Mesothelial cell of epicardium (in vitro differentiated cells): ENCODE measurements at regions not wholly inside any gene's neighbourhood (a gene's known extent, or its start where the extent isn't known, plus 50 kb on each side); places are given as distances from the start of the nearest gene placed in this dataset.
"Not testable (repeated sequence)": the region's sequence is repeated elsewhere in the genome, so short reads cannot be mapped to it uniquely, and the experiment has no call there.

ENCODE experiments used
- DNase-seq, 2 experiments: peaks; one replicate each; pipeline ENCODE4 v3.0.0; 2021; ENCODE audit warnings: low spot score in 2 of 2; ENCODE audit not compliant: unreplicated experiment in 2 of 2
- H3K27ac Mint-ChIP-seq: 2 replicates; pipeline ENCODE4 v1.8.0; 2021; ENCODE audit warnings: mixed read lengths
- H3K27me3 Mint-ChIP-seq: 2 replicates; pipeline ENCODE4 v1.8.0; 2021; ENCODE audit warnings: low read depth, mixed read lengths
- H3K36me3 Mint-ChIP-seq: 2 replicates; pipeline ENCODE4 v1.8.0; 2021; ENCODE audit warnings: mixed read lengths
- H3K4me1 Mint-ChIP-seq: 2 replicates; pipeline ENCODE4 v1.8.0; 2021; ENCODE audit warnings: mixed read lengths
- H3K4me3 Mint-ChIP-seq: 2 replicates; pipeline ENCODE4 v1.8.0; 2021; ENCODE audit warnings: mild to moderate bottlenecking, moderate library complexity, mixed read lengths
- H3K9me3 Mint-ChIP-seq: 2 replicates; pipeline ENCODE4 v1.8.0; 2021; ENCODE audit warnings: mixed read lengths
- CTCF ChIP-seq: fragments of 200-600 bp; sonication (generic); IDR thresholded peaks from one replicate; pipeline ENCODE4 v1.5.0; 2021; ENCODE audit warnings: antibody characterized with exemption; ENCODE audit not compliant: unreplicated experiment

GRCh38 chr1:29409616-29410015 lies 173.3 kb downstream of the PTPRU start:
- no peak for TF ChIP-seq CTCF
- H3K9me3 Mint-ChIP-seq: no peaks in the 10 kb centered on the region
- peaks cover 2% of the 10 kb centered on the region for H3K4me1 Mint-ChIP-seq
- H3K4me3 Mint-ChIP-seq: no peak overlapping the region
- DNase-seq: no peak
- no peak overlapping the region for H3K27ac Mint-ChIP-seq
- peaks cover 36% of the 10 kb centered on the region for H3K27me3 Mint-ChIP-seq
- H3K36me3 Mint-ChIP-seq: no peaks in the 10 kb centered on the region

GRCh38 chr1:29408831-29409605 lies 172.7 kb downstream of the PTPRU start:
- H3K4me1 Mint-ChIP-seq: no peaks in the 10 kb centered on the region
- DNase-seq: no peak
- no peak overlapping the region for H3K27ac Mint-ChIP-seq
- H3K36me3 Mint-ChIP-seq: no peaks in the 10 kb centered on the region
- no peak overlapping the region for H3K4me3 Mint-ChIP-seq
- peaks cover 31% of the 10 kb centered on the region for H3K27me3 Mint-ChIP-seq
- peaks cover under 1% of the 10 kb centered on the region for H3K9me3 Mint-ChIP-seq
- no peak for TF ChIP-seq CTCF

- DNase-seq: peak in 1 of 2 experiments; percentile 29
- TF ChIP-seq CTCF: no peak
- H3K27me3 Mint-ChIP-seq: peaks cover 49% of the 10 kb centered on the region
- H3K4me1 Mint-ChIP-seq: no peaks in the 10 kb centered on the region
- no peak overlapping the region for H3K4me3 Mint-ChIP-seq
- peaks cover 4% of the 10 kb centered on the region for H3K9me3 Mint-ChIP-seq
- no peak overlapping the region for H3K27ac Mint-ChIP-seq
- H3K36me3 Mint-ChIP-seq: no peaks in the 10 kb centered on the region
Measured at GRCh38 chr1:29406814-29407213, 170.5 kb downstream of the PTPRU start.

- not testable (repeated sequence) for H3K9me3 Mint-ChIP-seq, DNase-seq, H3K4me3 Mint-ChIP-seq, H3K27ac Mint-ChIP-seq, H3K4me1 Mint-ChIP-seq, H3K36me3 Mint-ChIP-seq
- H3K27me3 Mint-ChIP-seq: peaks cover 20% of the 10 kb centered on the region
Measured at GRCh38 chr1:29400203-29400602, 163.9 kb downstream of the PTPRU start.

- Mint-ChIP-seq H3K36me3 (no peaks in the 10 kb centered on the region), H3K9me3 (peaks cover 8% of the 10 kb centered on the region), H3K27ac (no peak overlapping the region), H3K4me1 (peaks cover 6% of the 10 kb centered on the region), H3K4me3 (no peak overlapping the region), H3K27me3 (peaks cover 20% of the 10 kb centered on the region)
- TF ChIP-seq CTCF: no peak
- no peak for DNase-seq
Measured at GRCh38 chr1:29399465-29399864, 163.1 kb downstream of the PTPRU start.

GRCh38 chr1:29398431-29398830 lies 162.1 kb downstream of the PTPRU start:
- Mint-ChIP-seq H3K27me3 (peaks cover 14% of the 10 kb centered on the region), H3K9me3 (peaks cover 4% of the 10 kb centered on the region), H3K27ac (no peak overlapping the region), H3K36me3 (no peaks in the 10 kb centered on the region), H3K4me3 (no peak overlapping the region), H3K4me1 (peaks cover 6% of the 10 kb centered on the region)
- TF ChIP-seq CTCF: no peak
- DNase-seq: no peak
